Thoracic aorta (tissue), 2 donors: ENCODE measurements at regions not wholly inside any gene's neighbourhood (a gene's known extent, or its start where the extent isn't known, plus 50 kb on each side); places are given as distances from the start of the nearest gene placed in this dataset.

Experiments used
- ATAC-seq: fragments of 150-250 bp; one replicate; pipeline ENCODE4 v1.8.0; 2017; ENCODE audit warnings: low read depth; ENCODE audit not compliant: insufficient number of reproducible peaks, low FRiP score
- DNase-seq: peaks from one replicate; pipeline ENCODE4 v3.0.0-alpha.2; 2020; ENCODE audit warnings: low spot score
- H3K27ac ChIP-seq, 2 donors: fragments of 200-600 bp; sonication (generic); 1 replicate in 1 of 2; 2 replicates in 1 of 2; pipeline ENCODE4 v1.5.1; 2016; ENCODE audit warnings: mild to moderate bottlenecking in 2 of 2, moderate library complexity in 2 of 2
- H3K27me3 ChIP-seq: fragments of 200-600 bp; sonication (generic); replicated peaks from 2 replicates; pipeline ENCODE4 v1.6.0; 2016; ENCODE audit warnings: mild to moderate bottlenecking; ENCODE audit not compliant: insufficient read depth
- H3K36me3 ChIP-seq: fragments of 200-600 bp; sonication (generic); one replicate; pipeline ENCODE4 v1.5.1; 2016
- H3K4me1 ChIP-seq, 2 donors: fragments of 200-600 bp; sonication (generic); 1 replicate in 1 of 2; 2 replicates in 1 of 2; pipeline versions ENCODE4 v1.5.1 to v1.6.0; 2016; ENCODE audit warnings: low read depth in 2 of 2, mild to moderate bottlenecking in 1 of 2; ENCODE audit not compliant: control insufficient read depth in 1 of 2
- H3K4me3 ChIP-seq: fragments of 200-600 bp; sonication (generic); 2 replicates; pipeline ENCODE4 v1.5.1; 2016; ENCODE audit warnings: mild to moderate bottlenecking
- H3K9me3 ChIP-seq: fragments of 200-600 bp; sonication (generic); 2 replicates; pipeline ENCODE4 v1.5.1; 2016
- CTCF ChIP-seq: fragments of 200-600 bp; sonication (generic); IDR thresholded peaks from one replicate; pipeline ENCODE4 v1.5.1; 2019; ENCODE audit warnings: antibody characterized with exemption

DNA sequence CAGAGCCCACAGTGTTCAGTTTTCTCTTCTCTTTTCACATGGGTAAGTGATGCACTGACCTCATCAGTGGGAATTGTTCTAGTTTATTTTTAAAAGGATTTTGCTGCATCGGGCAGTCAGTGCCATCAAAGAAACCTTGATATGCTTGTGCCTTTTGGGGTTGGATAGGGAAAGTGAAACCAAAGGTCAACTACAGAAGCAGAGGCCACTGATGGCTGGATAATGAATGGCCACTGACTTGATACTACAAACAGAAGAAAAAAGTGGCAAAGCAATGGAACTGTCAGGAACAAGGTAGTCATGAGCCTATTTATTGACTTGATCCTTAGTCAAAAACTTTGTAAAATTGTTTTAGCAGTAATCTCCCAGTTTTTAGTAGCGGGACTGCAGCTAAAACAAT lies 636.3 kb upstream of the ZEB2 start:
- no peaks in the 10 kb centered on the region for H3K36me3 ChIP-seq
- H3K9me3 ChIP-seq = peaks cover 5% of the 10 kb centered on the region
- no peak for DNase-seq
- no peak for ATAC-seq
- no peak overlapping the region for H3K27ac ChIP-seq
- peaks cover 0 to 13% of the 10 kb centered on the region in 2 donors for H3K4me1 ChIP-seq
- no peaks in the 10 kb centered on the region for H3K27me3 ChIP-seq
- no peak for TF ChIP-seq CTCF
- no peak overlapping the region for H3K4me3 ChIP-seq

- peaks cover 5% of the 10 kb centered on the region for H3K9me3 ChIP-seq
- TF ChIP-seq CTCF = no peak
- H3K4me1 ChIP-seq = peaks cover 0 to 13% of the 10 kb centered on the region in 2 donors
- H3K36me3 ChIP-seq = no peaks in the 10 kb centered on the region
- no peaks in the 10 kb centered on the region for H3K27me3 ChIP-seq
- H3K4me3 ChIP-seq = no peak overlapping the region
- no peak for ATAC-seq
- no peak overlapping the region for H3K27ac ChIP-seq
- DNase-seq = no peak
Observed at GRCh38 chr2:145155196-145155595, 635.3 kb upstream of the ZEB2 start.

DNA sequence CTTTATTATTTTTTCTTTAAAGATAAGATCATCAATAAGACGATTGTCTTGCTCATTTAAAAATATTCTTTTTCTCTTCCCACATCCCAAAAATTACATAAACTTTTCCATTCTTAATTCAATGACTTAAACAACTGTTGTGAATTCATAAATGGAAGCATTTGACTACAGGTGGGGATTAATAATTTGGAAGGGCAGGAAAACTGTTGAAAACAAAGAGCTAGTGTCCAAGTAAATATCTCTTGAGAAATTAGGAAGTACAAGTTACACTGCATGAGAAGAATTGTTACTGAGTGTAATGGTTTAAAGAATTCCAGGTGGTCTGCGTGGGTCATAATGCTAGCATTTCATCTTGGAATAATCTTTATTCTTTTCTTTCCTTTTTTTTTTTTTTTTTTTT lies 634.8 kb upstream of the ZEB2 start:
- ATAC-seq = no peak
- H3K4me3 ChIP-seq = no peak overlapping the region
- no peak overlapping the region for H3K27ac ChIP-seq
- DNase-seq = no peak
- no peaks in the 10 kb centered on the region for H3K36me3 ChIP-seq
- peaks cover 0 to 13% of the 10 kb centered on the region in 2 donors for H3K4me1 ChIP-seq
- TF ChIP-seq CTCF = no peak
- peaks cover 5% of the 10 kb centered on the region for H3K9me3 ChIP-seq
- H3K27me3 ChIP-seq = no peaks in the 10 kb centered on the region

DNA sequence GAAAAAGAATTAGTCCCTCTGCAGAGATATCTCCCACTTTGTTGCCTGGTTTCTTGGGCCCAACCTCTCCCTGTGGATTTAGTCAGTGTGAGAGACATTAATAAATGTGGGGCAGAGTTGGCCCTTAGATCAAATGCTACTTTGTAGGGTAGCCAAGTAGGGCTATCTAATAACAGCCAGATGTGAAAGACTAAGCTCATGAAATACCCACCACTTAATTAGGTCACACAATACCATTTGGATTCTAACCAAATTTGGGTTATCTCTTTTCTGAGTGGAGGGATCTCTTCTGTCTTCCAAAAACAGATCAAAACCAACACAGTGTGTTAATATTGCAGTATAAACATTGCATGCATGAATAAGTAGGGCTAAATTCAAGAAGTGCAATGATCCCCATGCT lies 626.8 kb upstream of the ZEB2 start:
- no peak for TF ChIP-seq CTCF
- Histone ChIP-seq H3K27me3 (no peaks in the 10 kb centered on the region), H3K9me3 (no peaks in the 10 kb centered on the region), H3K4me1 (no peaks in the 10 kb centered on the region), H3K27ac (no peak overlapping the region), H3K36me3 (no peaks in the 10 kb centered on the region), H3K4me3 (no peak overlapping the region)
- ATAC-seq (no peak), DNase-seq (no peak)

GRCh38 chr2:145144131-145144728 lies 624.3 kb upstream of the ZEB2 start:
- Histone ChIP-seq H3K4me1 (no peaks in the 10 kb centered on the region), H3K27ac (no peak overlapping the region), H3K27me3 (no peaks in the 10 kb centered on the region), H3K4me3 (no peak overlapping the region), H3K9me3 (no peaks in the 10 kb centered on the region), H3K36me3 (no peaks in the 10 kb centered on the region)
- ATAC-seq = no peak
- no peak for TF ChIP-seq CTCF
- no peak for DNase-seq
